Muscle layer of duodenum (tissue), 2 donors: ENCODE measurements at regions not wholly inside any gene's neighbourhood (a gene's known extent, or its start where the extent isn't known, plus 50 kb on each side); places are given as distances from the start of the nearest gene placed in this dataset.

ENCODE experiments used
- H3K27ac ChIP-seq: one replicate; pipeline ENCODE4 v1.7.0; 2013; ENCODE audit warnings: mild to moderate bottlenecking, low read length
- H3K27me3 ChIP-seq: one replicate; pipeline ENCODE4 v1.7.0; 2013; ENCODE audit warnings: low read depth, mild to moderate bottlenecking, control low read depth, low read length
- H3K36me3 ChIP-seq, 2 donors: one replicate each; pipeline ENCODE4 v1.7.0; 2013; ENCODE audit warnings: low read length in 2 of 2, control low read depth in 1 of 2, mild to moderate bottlenecking in 1 of 2; ENCODE audit not compliant: insufficient read depth in 2 of 2, control insufficient read depth in 1 of 2
- H3K4me1 ChIP-seq, 2 donors: one replicate each; pipeline ENCODE4 v1.7.0; 2013; ENCODE audit warnings: low read length in 2 of 2, mild to moderate bottlenecking in 2 of 2, control low read depth in 1 of 2, moderate library complexity in 1 of 2; ENCODE audit not compliant: insufficient read depth in 2 of 2, control insufficient read depth in 1 of 2
- H3K4me3 ChIP-seq, 2 donors: one replicate each; pipeline ENCODE4 v1.7.0; 2013; ENCODE audit warnings: low read length in 2 of 2, low read depth in 1 of 2, mild to moderate bottlenecking in 1 of 2
- H3K9me3 ChIP-seq, 2 donors: one replicate each; pipeline ENCODE4 v1.7.0; 2013; ENCODE audit warnings: low read length in 2 of 2, control low read depth in 1 of 2, mild to moderate bottlenecking in 1 of 2; ENCODE audit not compliant: control insufficient read depth in 1 of 2
- donor health status: healthy.

DNA sequence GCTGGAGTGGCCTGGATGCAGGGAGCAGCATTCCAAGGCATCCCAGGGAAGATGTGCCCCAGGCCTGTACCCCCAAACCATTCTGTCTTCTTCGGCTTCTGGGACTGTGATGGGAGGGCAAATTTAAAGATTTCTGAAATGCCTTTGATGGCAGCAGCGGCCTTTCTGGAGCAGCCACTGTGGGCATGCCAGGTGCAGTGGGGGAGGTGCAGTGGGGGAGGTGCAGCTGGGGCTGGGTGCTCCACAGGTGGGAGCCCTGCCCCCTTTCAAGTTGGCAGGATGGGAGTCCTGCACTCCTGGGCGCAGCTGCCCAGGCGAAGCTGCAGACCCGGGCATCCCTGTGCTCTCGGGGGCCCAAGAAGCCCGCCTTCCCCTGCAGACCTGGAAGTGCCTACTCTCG lies 293.5 kb upstream of the MOCS1 start:
- Histone ChIP-seq H3K27ac (no peak overlapping the region), H3K9me3 (no peaks in the 10 kb centered on the region), H3K4me1 (no peaks in the 10 kb centered on the region), H3K36me3 (no peaks in the 10 kb centered on the region), H3K27me3 (no peaks in the 10 kb centered on the region), H3K4me3 (no peak overlapping the region)

DNA sequence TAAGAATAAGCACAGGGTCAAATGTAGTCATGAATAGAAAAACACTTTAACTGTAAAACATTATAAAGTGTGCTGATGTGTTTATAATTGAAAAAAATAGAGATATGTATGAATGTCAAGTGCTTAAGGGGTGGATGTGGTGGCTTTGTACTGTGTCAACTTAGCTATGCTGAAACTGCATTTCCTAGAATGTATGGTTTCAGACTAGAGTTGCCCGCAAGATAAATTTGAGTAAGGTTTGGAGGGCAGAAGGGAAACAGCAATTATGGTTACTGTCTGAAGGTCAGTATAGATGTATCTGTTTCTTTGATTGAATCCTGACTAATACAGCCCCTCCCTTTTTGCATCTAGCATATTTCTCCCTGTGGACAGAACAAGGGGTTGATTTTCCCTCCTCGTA lies 288.1 kb upstream of the MOCS1 start:
- Histone ChIP-seq H3K27ac (no peak overlapping the region), H3K27me3 (no peaks in the 10 kb centered on the region), H3K36me3 (no peaks in the 10 kb centered on the region), H3K9me3 (no peaks in the 10 kb centered on the region), H3K4me1 (no peaks in the 10 kb centered on the region), H3K4me3 (no peak overlapping the region)

- H3K4me3 ChIP-seq = no peak overlapping the region
These were observed 285.5 kb upstream of the MOCS1 start for GRCh38 chr6:40219799-40220198.

DNA sequence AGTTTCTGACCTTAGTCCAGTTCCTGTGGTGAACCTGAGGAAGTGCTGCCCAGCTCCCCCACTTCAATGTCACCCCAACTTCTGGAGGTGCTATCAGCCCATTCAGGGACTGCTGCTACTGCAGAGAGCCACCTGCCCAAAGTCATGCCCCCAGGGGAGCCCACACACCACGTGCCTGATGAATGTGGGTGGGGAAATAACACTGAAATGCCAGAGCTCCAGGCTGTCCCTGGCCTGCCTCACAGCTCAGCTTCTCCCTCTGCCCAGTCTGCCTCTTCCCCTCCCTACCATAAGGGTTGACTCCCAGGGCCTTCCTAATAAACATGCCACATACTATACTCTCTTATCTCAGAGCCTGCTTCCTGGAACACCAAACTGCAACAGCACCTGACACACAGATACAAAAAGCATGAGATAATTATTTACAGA lies 276.4 kb upstream of the MOCS1 start:
- Histone ChIP-seq H3K4me1 (no peaks in the 10 kb centered on the region), H3K27ac (no peak overlapping the region), H3K4me3 (no peak overlapping the region), H3K27me3 (no peaks in the 10 kb centered on the region), H3K36me3 (no peaks in the 10 kb centered on the region), H3K9me3 (peaks cover 0 to 7% of the 10 kb centered on the region in 2 donors)

More at GRCh38 chr6:40219799-40220198, 285.5 kb upstream of the MOCS1 start:
- Histone ChIP-seq H3K36me3 (no peaks in the 10 kb centered on the region), H3K4me1 (no peaks in the 10 kb centered on the region), H3K27me3 (no peaks in the 10 kb centered on the region), H3K27ac (no peak overlapping the region), H3K9me3 (no peaks in the 10 kb centered on the region)

GRCh38 chr6:40205801-40206200 lies 271.5 kb upstream of the MOCS1 start:
- H3K36me3 ChIP-seq = no peaks in the 10 kb centered on the region
- H3K27me3 ChIP-seq = no peaks in the 10 kb centered on the region
- H3K4me3 ChIP-seq = no peak overlapping the region
- peaks cover 6 to 27% of the 10 kb centered on the region in 2 donors for H3K9me3 ChIP-seq
- H3K4me1 ChIP-seq = no peaks in the 10 kb centered on the region
- H3K27ac ChIP-seq = no peak overlapping the region

DNA sequence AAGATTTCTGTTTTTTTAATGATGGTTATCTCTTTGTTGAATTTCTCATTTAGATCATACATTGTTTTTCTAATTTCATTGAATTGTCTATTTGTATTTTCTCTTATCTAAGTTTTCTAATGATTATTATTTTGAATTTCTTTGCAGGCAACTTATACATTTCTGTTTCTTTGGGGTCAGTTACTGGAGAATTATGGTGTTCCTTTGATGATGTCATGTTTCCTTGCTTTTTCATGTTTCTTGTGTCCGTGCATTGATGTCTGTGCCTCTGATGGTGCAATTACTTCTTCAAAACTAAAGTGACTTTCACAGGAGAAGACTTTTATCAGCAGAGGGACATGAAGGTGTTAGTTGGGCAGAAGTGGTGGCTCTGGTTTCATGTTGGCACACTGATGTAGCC lies 270.7 kb upstream of the MOCS1 start:
- H3K27me3 ChIP-seq = no peaks in the 10 kb centered on the region
- H3K27ac ChIP-seq = no peak overlapping the region
- no peaks in the 10 kb centered on the region for H3K36me3 ChIP-seq
- H3K4me3 ChIP-seq = no peak overlapping the region
- H3K4me1 ChIP-seq = no peaks in the 10 kb centered on the region
- H3K9me3 ChIP-seq = peaks cover 8 to 27% of the 10 kb centered on the region in 2 donors

- Histone ChIP-seq H3K36me3 (no peaks in the 10 kb centered on the region), H3K27ac (no peak overlapping the region), H3K27me3 (no peaks in the 10 kb centered on the region), H3K4me1 (no peaks in the 10 kb centered on the region), H3K9me3 (peaks cover 4% of the 10 kb centered on the region in 2 donors), H3K4me3 (no peak overlapping the region)
These were observed 263.1 kb upstream of the MOCS1 start for GRCh38 chr6:40197371-40197770.

DNA sequence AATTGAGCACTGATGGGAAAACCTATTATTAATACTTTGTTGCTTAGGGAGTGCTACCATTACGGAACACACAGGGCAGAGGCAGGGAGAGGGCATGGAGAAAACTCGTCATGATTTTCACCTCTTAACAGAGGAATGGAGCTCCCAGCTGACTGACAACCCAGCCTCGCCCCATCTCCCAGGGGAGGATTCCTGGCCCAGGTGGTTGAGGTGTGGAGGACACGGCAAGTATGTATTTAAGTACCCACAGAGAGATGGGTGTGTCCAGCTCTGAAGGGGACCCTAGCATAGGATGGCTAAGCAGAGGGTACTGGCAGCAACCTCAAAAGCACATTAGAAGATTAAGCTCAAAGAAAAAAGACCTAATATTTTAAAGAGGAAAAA lies 261.9 kb upstream of the MOCS1 start:
- H3K4me1 ChIP-seq = no peaks in the 10 kb centered on the region
- no peaks in the 10 kb centered on the region for H3K27me3 ChIP-seq

DNA sequence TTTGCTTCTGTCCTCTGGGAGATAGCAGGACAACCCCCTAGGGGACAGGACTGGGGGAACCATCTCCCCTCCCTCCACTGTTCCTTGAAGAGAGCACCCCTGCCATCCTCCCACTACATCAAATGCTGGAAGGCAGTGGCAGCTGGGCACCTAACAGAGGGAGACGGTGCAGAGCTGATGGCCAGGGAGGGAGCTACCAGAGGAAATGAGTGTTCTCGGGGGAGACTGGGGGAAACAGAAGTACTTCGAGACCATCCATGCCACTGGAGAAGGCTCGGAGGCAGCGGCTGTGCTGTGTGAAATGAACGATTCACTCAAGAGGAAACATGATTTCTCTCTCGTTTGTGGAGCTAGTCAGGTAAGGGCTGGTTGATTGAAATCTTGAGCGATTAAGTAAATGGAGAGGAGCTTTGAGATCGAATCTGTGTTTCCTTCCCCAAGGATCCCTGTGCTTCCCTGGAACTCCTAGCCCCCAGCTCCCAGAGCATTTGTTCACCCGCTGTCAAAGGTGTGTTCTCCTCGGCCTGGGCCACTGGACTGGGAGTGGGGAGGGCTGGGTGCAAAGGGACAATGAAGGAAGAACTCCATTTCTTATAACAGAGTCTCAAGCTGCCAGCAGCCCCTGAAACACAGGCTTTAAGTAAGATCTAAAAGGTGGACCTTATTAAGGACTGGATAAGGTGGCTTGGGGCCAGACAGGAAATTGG lies 261.3 kb upstream of the MOCS1 start:
- H3K9me3 ChIP-seq = no peaks in the 10 kb centered on the region
- H3K4me1 ChIP-seq = no peaks in the 10 kb centered on the region
- no peak overlapping the region for H3K4me3 ChIP-seq
- no peaks in the 10 kb centered on the region for H3K27me3 ChIP-seq
- no peaks in the 10 kb centered on the region for H3K36me3 ChIP-seq
- no peak overlapping the region for H3K27ac ChIP-seq

More for the DNA sequence above, 261.9 kb upstream of the MOCS1 start:
- Histone ChIP-seq H3K36me3 (no peaks in the 10 kb centered on the region), H3K9me3 (peaks cover 0 to 4% of the 10 kb centered on the region in 2 donors), H3K27ac (no peak overlapping the region), H3K4me3 (no peak overlapping the region)

DNA sequence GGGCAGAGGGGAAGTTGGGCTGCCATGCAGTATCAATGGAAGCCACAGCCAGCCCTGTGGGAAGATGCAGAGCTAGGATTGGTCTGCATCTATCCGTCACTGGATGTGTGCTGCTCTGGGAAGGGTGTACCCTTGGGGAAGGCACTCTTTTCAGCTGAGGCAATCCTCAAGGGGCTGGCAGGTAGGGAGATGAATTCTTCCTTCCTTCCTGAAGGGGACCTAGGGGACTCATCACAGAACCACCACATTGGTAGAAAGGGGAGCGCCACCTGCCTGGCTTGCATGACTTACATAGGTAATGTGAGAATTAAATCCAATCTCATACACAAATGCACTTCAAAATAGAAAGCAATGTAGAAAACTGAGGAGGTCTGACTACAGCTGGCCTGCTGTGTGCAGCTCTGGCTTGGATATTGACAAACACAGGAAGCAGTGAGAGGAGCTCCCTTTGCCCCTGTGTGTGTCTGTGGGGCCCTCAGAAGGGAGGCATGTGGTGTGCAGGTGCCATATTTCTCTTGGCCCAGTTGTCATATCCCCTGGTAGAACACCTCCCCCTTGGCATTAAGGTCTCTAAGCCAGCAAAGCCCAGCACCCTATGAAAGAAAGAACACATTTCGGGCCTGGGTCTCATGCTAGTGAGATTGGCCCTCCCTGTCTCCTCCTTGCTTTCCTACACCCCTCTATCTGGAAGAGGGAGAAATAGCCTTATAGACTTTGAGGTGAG lies 260.3 kb upstream of the MOCS1 start:
- H3K36me3 ChIP-seq = no peaks in the 10 kb centered on the region
- H3K27me3 ChIP-seq = no peaks in the 10 kb centered on the region
- no peak overlapping the region for H3K4me3 ChIP-seq
- H3K4me1 ChIP-seq = no peaks in the 10 kb centered on the region
- no peak overlapping the region for H3K27ac ChIP-seq
- H3K9me3 ChIP-seq = no peaks in the 10 kb centered on the region

DNA sequence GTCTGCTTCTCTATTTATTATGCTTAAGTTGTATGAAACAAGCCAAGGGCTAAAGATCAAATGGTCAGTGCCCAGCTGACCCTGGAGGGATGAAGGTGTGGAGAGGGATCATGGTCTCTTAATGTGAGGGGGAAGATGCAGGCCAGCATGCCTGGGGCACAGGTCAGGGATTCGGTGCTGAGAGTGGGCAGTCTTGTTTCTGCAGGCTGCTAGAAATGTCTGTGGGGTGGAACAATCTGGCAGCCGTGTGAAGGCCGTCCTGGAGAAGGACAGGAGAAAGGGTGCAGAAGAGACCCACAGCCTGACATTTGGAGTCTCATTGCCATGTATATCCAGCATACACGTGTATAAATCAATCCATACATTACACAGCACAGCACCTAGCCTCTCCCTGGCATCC lies 258.3 kb upstream of the MOCS1 start:
- H3K27me3 ChIP-seq = no peaks in the 10 kb centered on the region
- H3K4me3 ChIP-seq = no peak overlapping the region
- H3K4me1 ChIP-seq = no peaks in the 10 kb centered on the region
- H3K27ac ChIP-seq = no peak overlapping the region
- H3K9me3 ChIP-seq = no peaks in the 10 kb centered on the region
- no peaks in the 10 kb centered on the region for H3K36me3 ChIP-seq
